ENCODE measurements at regions not wholly inside any gene's neighbourhood (a gene's known extent, or its start where the extent isn't known, plus 50 kb on each side); places are given as distances from the start of the nearest gene placed in this dataset.

GRCh38 chr4:13710246-13710885, 82.8 kb upstream of the BOD1L1 start:
- no peak for TF ChIP-seq CTCF (IDR thresholded peaks at IDR 0.05 in 4 of 5, conservative IDR thresholded peaks at IDR 0.05 in 1 of 5)
- no peak for TF ChIP-seq POLR2A (IDR thresholded peaks at IDR 0.05)

Measured in gastrocnemius medialis (tissue), 4 donors.